SJSA1 (cell line): ENCODE measurements at regions not wholly inside any gene's neighbourhood (a gene's known extent, or its start where the extent isn't known, plus 50 kb on each side); places are given as distances from the start of the nearest gene placed in this dataset.

Experiments used
- DNase-seq, 2 experiments: peaks; one replicate each; pipeline ENCODE4 v3.0.0-alpha.2; 2015 to 2020; ENCODE audit warnings: low spot score in 2 of 2, low read depth in 1 of 2
- H3K27ac ChIP-seq: fragments of 250-450 bp; sonication (Bioruptor Pico); 2 replicates; pipeline ENCODE4 v1.5.1; 2020; ENCODE audit warnings: mild to moderate bottlenecking, moderate library complexity
- H3K27me3 ChIP-seq: fragments of 250-450 bp; sonication (Bioruptor Pico); replicated peaks from 2 replicates; pipeline ENCODE4 v1.5.1; 2020; ENCODE audit warnings: mild to moderate bottlenecking, moderate library complexity
- H3K36me3 ChIP-seq: fragments of 250-450 bp; sonication (Bioruptor Pico); 2 replicates; pipeline ENCODE4 v1.5.1; 2020; ENCODE audit warnings: mild to moderate bottlenecking
- H3K4me1 ChIP-seq: fragments of 250-450 bp; sonication (Bioruptor Pico); replicated peaks from 2 replicates; pipeline ENCODE4 v1.6.1; 2021; ENCODE audit warnings: mild to moderate bottlenecking
- H3K4me3 ChIP-seq: fragments of 250-450 bp; sonication (Bioruptor Pico); 2 replicates; pipeline ENCODE4 v1.5.1; 2020; ENCODE audit warnings: mild to moderate bottlenecking
- H3K9me3 ChIP-seq: fragments of 250-450 bp; sonication (Bioruptor Pico); replicated peaks from 2 replicates; pipeline ENCODE4 v1.5.1; 2020; ENCODE audit warnings: mild to moderate bottlenecking

- no peak overlapping the region for H3K4me3 ChIP-seq
- DNase-seq: no peak
- no peaks in the 10 kb centered on the region for H3K27me3 ChIP-seq
- no peaks in the 10 kb centered on the region for H3K36me3 ChIP-seq
- no peaks in the 10 kb centered on the region for H3K4me1 ChIP-seq
- no peak overlapping the region for H3K27ac ChIP-seq
- H3K9me3 ChIP-seq: no peaks in the 10 kb centered on the region
Measured at GRCh38 chr9:130755377-130756007, 61.9 kb downstream of the EXOSC2 start.

- DNase-seq: no peak
- Histone ChIP-seq H3K9me3 (no peaks in the 10 kb centered on the region), H3K4me3 (no peak overlapping the region), H3K27me3 (no peaks in the 10 kb centered on the region), H3K27ac (no peak overlapping the region), H3K36me3 (no peaks in the 10 kb centered on the region), H3K4me1 (no peaks in the 10 kb centered on the region)
Measured at GRCh38 chr9:130756037-130756436, 62.5 kb downstream of the EXOSC2 start.

- Histone ChIP-seq H3K36me3 (no peaks in the 10 kb centered on the region), H3K9me3 (no peaks in the 10 kb centered on the region), H3K4me3 (no peak overlapping the region), H3K27ac (no peak overlapping the region), H3K27me3 (no peaks in the 10 kb centered on the region), H3K4me1 (no peaks in the 10 kb centered on the region)
- DNase-seq: no peak
Measured at GRCh38 chr9:130756455-130757152, 63.0 kb downstream of the EXOSC2 start.

- Histone ChIP-seq H3K27ac (no peak overlapping the region), H3K4me1 (no peaks in the 10 kb centered on the region), H3K4me3 (no peak overlapping the region), H3K9me3 (no peaks in the 10 kb centered on the region), H3K36me3 (no peaks in the 10 kb centered on the region), H3K27me3 (no peaks in the 10 kb centered on the region)
- DNase-seq: no peak
Measured at GRCh38 chr9:130759738-130760137, 66.2 kb downstream of the EXOSC2 start.

GRCh38 chr9:130763331-130764171 lies 70.0 kb downstream of the EXOSC2 start:
- no peaks in the 10 kb centered on the region for H3K36me3 ChIP-seq
- H3K4me3 ChIP-seq: no peak overlapping the region
- DNase-seq: no peak
- no peaks in the 10 kb centered on the region for H3K27me3 ChIP-seq
- H3K9me3 ChIP-seq: no peaks in the 10 kb centered on the region
- H3K27ac ChIP-seq: no peak overlapping the region
- peaks cover 6% of the 10 kb centered on the region; the same call in 1 of the 2 replicates for H3K4me1 ChIP-seq

GRCh38 chr9:130765137-130766020 lies 69.7 kb upstream of the ABL1 start:
- no peak for DNase-seq

GRCh38 chr9:130766021-130766926 lies 68.8 kb upstream of the ABL1 start:
- H3K9me3 ChIP-seq: no peaks in the 10 kb centered on the region
- DNase-seq: no peak
- no peak overlapping the region for H3K27ac ChIP-seq
- peaks cover 6% of the 10 kb centered on the region; the same call in 1 of the 2 replicates for H3K4me1 ChIP-seq
- no peak overlapping the region for H3K4me3 ChIP-seq
- H3K36me3 ChIP-seq: no peaks in the 10 kb centered on the region
- no peaks in the 10 kb centered on the region for H3K27me3 ChIP-seq

More at GRCh38 chr9:130765137-130766020, 69.7 kb upstream of the ABL1 start:
- H3K27ac ChIP-seq: no peak overlapping the region
- H3K4me3 ChIP-seq: no peak overlapping the region
- H3K27me3 ChIP-seq: no peaks in the 10 kb centered on the region
- peaks cover 6% of the 10 kb centered on the region; the same call in 1 of the 2 replicates for H3K4me1 ChIP-seq
- no peaks in the 10 kb centered on the region for H3K36me3 ChIP-seq
- H3K9me3 ChIP-seq: no peaks in the 10 kb centered on the region

- Histone ChIP-seq H3K4me1 (peaks cover 6% of the 10 kb centered on the region; the same call in 1 of the 2 replicates), H3K9me3 (no peaks in the 10 kb centered on the region), H3K27ac (no peak overlapping the region), H3K4me3 (no peak overlapping the region), H3K27me3 (no peaks in the 10 kb centered on the region), H3K36me3 (no peaks in the 10 kb centered on the region)
- no peak for DNase-seq
Measured at GRCh38 chr9:130766927-130767307, 68.1 kb upstream of the ABL1 start.

- Histone ChIP-seq H3K4me1 (peaks cover 6% of the 10 kb centered on the region; the same call in 1 of the 2 replicates), H3K4me3 (no peak overlapping the region), H3K9me3 (no peaks in the 10 kb centered on the region), H3K36me3 (no peaks in the 10 kb centered on the region), H3K27ac (no peak overlapping the region), H3K27me3 (no peaks in the 10 kb centered on the region)
- no peak for DNase-seq
Measured at GRCh38 chr9:130768265-130768664, 66.8 kb upstream of the ABL1 start.

GRCh38 chr9:130768891-130769403 lies 66.1 kb upstream of the ABL1 start:
- Histone ChIP-seq H3K4me3 (no peak overlapping the region), H3K27me3 (no peaks in the 10 kb centered on the region), H3K36me3 (no peaks in the 10 kb centered on the region), H3K4me1 (peaks cover 6% of the 10 kb centered on the region; the same call in 1 of the 2 replicates), H3K27ac (no peak overlapping the region), H3K9me3 (no peaks in the 10 kb centered on the region)
- no peak for DNase-seq

GRCh38 chr9:130770093-130770492 lies 65.0 kb upstream of the ABL1 start:
- Histone ChIP-seq H3K4me3 (no peak overlapping the region), H3K36me3 (no peaks in the 10 kb centered on the region)
- DNase-seq: no peak

GRCh38 chr9:130770679-130771442 lies 64.2 kb upstream of the ABL1 start:
- Histone ChIP-seq H3K4me1 (no peaks in the 10 kb centered on the region), H3K27ac (no peak overlapping the region), H3K36me3 (no peaks in the 10 kb centered on the region), H3K27me3 (no peaks in the 10 kb centered on the region), H3K4me3 (no peak overlapping the region), H3K9me3 (no peaks in the 10 kb centered on the region)
- DNase-seq: peak in 1 of 2 experiments; percentile 47

More at GRCh38 chr9:130770093-130770492, 65.0 kb upstream of the ABL1 start:
- Histone ChIP-seq H3K4me1 (peaks cover 4% of the 10 kb centered on the region; the same call in 1 of the 2 replicates), H3K27me3 (no peaks in the 10 kb centered on the region), H3K27ac (no peak overlapping the region), H3K9me3 (no peaks in the 10 kb centered on the region)
